Fibroblast of lung (primary cell): ENCODE measurements at regions not wholly inside any gene's neighbourhood (a gene's known extent, or its start where the extent isn't known, plus 50 kb on each side); places are given as distances from the start of the nearest gene placed in this dataset.
"Not testable (repeated sequence)": the region's sequence is repeated elsewhere in the genome, so short reads cannot be mapped to it uniquely, and the experiment has no call there.

Experiments used
- DNase-seq, 2 donors: peaks; one replicate each; pipeline versions ENCODE4 v3.0.0 to v3.0.0-alpha.2; 2010; ENCODE audit warnings: low read depth in 2 of 2
- H2AFZ ChIP-seq: 2 replicates; pipeline ENCODE4 v1.5.1; 2012; ENCODE audit warnings: low read length, control low read depth, inconsistent platforms
- H3K27ac ChIP-seq: 2 replicates; pipeline ENCODE4 v1.5.1; 2011; ENCODE audit warnings: low read length, control low read depth; ENCODE audit not compliant: insufficient read depth
- H3K27me3 ChIP-seq: 2 replicates; pipeline ENCODE4 v1.5.1; 2011; ENCODE audit warnings: mild to moderate bottlenecking, low read length; ENCODE audit not compliant: control insufficient read depth, insufficient read depth
- H3K36me3 ChIP-seq: 2 replicates; pipeline ENCODE4 v1.5.1; 2011; ENCODE audit warnings: low read length; ENCODE audit not compliant: control insufficient read depth, insufficient read depth
- H3K4me1 ChIP-seq: 2 replicates; pipeline ENCODE4 v1.5.1; 2011; ENCODE audit warnings: low read length; ENCODE audit not compliant: control insufficient read depth, insufficient read depth; ENCODE audit errors: extremely low read depth
- H3K4me2 ChIP-seq: 2 replicates; pipeline ENCODE4 v1.5.1; 2011; ENCODE audit warnings: low read length, control low read depth; ENCODE audit not compliant: insufficient read depth; ENCODE audit errors: extremely low read depth
- H3K4me3 ChIP-seq, 4 experiments: fragments of 200-600 bp in 1 of 4; sonication (generic) in 1 of 4; replicated peaks in 1 of 4; 2 replicates each; pipeline ENCODE4 v1.5.1; 2011 to 2016; ENCODE audit warnings: low read length in 4 of 4, low read depth in 3 of 4, mild to moderate bottlenecking in 3 of 4, control low read depth in 2 of 4, inconsistent platforms in 1 of 4, mixed read lengths in 1 of 4; ENCODE audit not compliant: insufficient read depth in 1 of 4; ENCODE audit errors: control extremely low read depth in 1 of 4
- H3K79me2 ChIP-seq: 2 replicates; pipeline ENCODE4 v1.5.1; 2012; ENCODE audit warnings: mild to moderate bottlenecking, low read length, inconsistent platforms; ENCODE audit not compliant: control insufficient read depth, insufficient read depth
- H3K9ac ChIP-seq: 2 replicates; pipeline ENCODE4 v1.5.1; 2011; ENCODE audit warnings: mild to moderate bottlenecking, low read length, control low read depth; ENCODE audit not compliant: insufficient read depth
- H3K9me3 ChIP-seq: 2 replicates; pipeline ENCODE4 v1.5.1; 2012; ENCODE audit warnings: low read depth, low read length; ENCODE audit not compliant: control insufficient read depth, insufficient read depth
- H4K20me1 ChIP-seq: 2 replicates; pipeline ENCODE4 v1.5.1; 2011; ENCODE audit warnings: low read length; ENCODE audit not compliant: control insufficient read depth, insufficient read depth; ENCODE audit errors: extremely low read depth
- EZH2 ChIP-seq: IDR thresholded peaks from 2 replicates; pipeline ENCODE4 v1.5.1; 2012; ENCODE audit warnings: low read length, control low read depth, mild to moderate bottlenecking; ENCODE audit errors: missing control alignments
- TF ChIP-seq, protein P1 (sequence below), 2 donors: IDR thresholded peaks in 1 of 2; conservative IDR thresholded peaks in 1 of 2; 1 replicate in 1 of 2; 2 replicates in 1 of 2; pipeline ENCODE4 v1.5.1; 2011 to 2012; ENCODE audit warnings: low read length in 2 of 2, control low read depth in 1 of 2, inconsistent platforms in 1 of 2, low read depth in 1 of 2, mild to moderate bottlenecking in 1 of 2

- not testable (repeated sequence) for H3K27me3 ChIP-seq, H2AFZ ChIP-seq, H3K27ac ChIP-seq, H3K4me1 ChIP-seq, H3K79me2 ChIP-seq, H3K36me3 ChIP-seq, H3K4me3 ChIP-seq, DNase-seq, H3K9me3 ChIP-seq, H3K9ac ChIP-seq, H4K20me1 ChIP-seq, H3K4me2 ChIP-seq
These were observed 301.3 kb downstream of the RPIA start for GRCh38 chr2:88992819-88993218.

- not testable (repeated sequence) for H3K36me3 ChIP-seq, DNase-seq, H4K20me1 ChIP-seq, H3K4me1 ChIP-seq, H3K4me2 ChIP-seq, H3K27me3 ChIP-seq, H3K27ac ChIP-seq, H3K9ac ChIP-seq, H3K79me2 ChIP-seq, H3K4me3 ChIP-seq, H2AFZ ChIP-seq, H3K9me3 ChIP-seq
These were observed 303.4 kb downstream of the RPIA start for GRCh38 chr2:88994856-88995255.

DNA sequence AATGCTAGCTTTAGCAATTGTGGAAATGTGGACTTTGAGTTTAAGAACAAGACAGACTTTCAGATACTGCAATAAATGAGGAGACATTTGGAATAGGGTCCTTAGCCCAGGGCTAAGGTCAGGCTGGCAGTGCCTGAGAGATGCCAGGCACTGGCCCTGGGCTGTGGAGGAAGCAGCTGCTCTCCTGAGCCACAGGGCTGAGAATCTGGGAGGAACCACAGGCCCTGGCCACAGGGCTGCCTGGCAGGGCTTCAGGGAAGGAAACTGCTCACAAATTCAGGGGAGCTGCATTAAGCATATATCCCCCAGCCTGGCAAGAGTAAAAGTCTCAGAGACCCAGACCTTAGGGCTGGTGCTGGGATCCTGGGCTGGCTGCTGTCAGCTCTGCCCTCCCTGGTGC, 305.1 kb downstream of the RPIA start:
- H2AFZ ChIP-seq, H3K27me3 ChIP-seq, H4K20me1 ChIP-seq, H3K4me1 ChIP-seq, H3K9ac ChIP-seq, H3K4me3 ChIP-seq, H3K79me2 ChIP-seq, DNase-seq, H3K27ac ChIP-seq, H3K4me2 ChIP-seq, H3K9me3 ChIP-seq, H3K36me3 ChIP-seq: not testable (repeated sequence)

DNA sequence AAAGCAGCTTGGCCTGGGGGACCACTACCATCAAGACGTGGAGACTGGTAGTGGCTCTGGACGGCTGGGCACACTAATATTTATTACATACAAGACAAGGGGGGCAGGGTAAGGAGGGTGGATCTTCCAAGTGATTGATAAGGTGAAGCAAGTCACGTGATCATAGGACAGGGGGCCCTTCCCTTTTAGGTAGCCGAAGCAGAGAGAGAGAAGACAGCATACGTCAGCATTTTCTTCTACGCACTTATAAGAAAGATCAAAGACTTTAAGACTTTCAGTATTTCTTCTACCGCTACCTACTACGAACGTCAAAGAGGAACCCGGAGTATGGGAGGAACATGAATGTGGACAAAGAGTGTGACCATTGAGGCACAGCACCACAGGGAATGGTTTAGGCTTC, 307.9 kb downstream of the RPIA start:
- Histone ChIP-seq H3K27ac (no peak overlapping the region), H4K20me1 (no peaks in the 10 kb centered on the region), H3K79me2 (no peaks in the 10 kb centered on the region), H3K9me3 (no peaks in the 10 kb centered on the region), H3K27me3 (no peaks in the 10 kb centered on the region), H3K4me3 (no peak overlapping the region), H3K36me3 (no peaks in the 10 kb centered on the region), H3K4me2 (no peak overlapping the region), H3K9ac (no peak overlapping the region), H2AFZ (no peak overlapping the region), H3K4me1 (no peaks in the 10 kb centered on the region)
- no peak for TF ChIP-seq EZH2
- TF ChIP-seq, protein P1, sequence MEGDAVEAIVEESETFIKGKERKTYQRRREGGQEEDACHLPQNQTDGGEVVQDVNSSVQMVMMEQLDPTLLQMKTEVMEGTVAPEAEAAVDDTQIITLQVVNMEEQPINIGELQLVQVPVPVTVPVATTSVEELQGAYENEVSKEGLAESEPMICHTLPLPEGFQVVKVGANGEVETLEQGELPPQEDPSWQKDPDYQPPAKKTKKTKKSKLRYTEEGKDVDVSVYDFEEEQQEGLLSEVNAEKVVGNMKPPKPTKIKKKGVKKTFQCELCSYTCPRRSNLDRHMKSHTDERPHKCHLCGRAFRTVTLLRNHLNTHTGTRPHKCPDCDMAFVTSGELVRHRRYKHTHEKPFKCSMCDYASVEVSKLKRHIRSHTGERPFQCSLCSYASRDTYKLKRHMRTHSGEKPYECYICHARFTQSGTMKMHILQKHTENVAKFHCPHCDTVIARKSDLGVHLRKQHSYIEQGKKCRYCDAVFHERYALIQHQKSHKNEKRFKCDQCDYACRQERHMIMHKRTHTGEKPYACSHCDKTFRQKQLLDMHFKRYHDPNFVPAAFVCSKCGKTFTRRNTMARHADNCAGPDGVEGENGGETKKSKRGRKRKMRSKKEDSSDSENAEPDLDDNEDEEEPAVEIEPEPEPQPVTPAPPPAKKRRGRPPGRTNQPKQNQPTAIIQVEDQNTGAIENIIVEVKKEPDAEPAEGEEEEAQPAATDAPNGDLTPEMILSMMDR (conservative IDR thresholded peaks at IDR 0.05 in 1 of 2, IDR thresholded peaks at IDR 0.05 in 1 of 2; ENCODE audit: low read depth in 1 of 2, low read length in 2 of 2): no peak
- no peak for DNase-seq
